ENCODE measurements at regions not wholly inside any gene's neighbourhood (a gene's known extent, or its start where the extent isn't known, plus 50 kb on each side); places are given as distances from the start of the nearest gene placed in this dataset.
A peak's percentile ranks its signal among the peaks of the same experiment; 100 is the strongest.

GRCh38 chr4:184282251-184282713 lies 64.6 kb upstream of the ENPP6 start:
- Histone ChIP-seq H3K4me3 (ENCODE audit: low read length, poor library complexity, severe bottlenecking) (no peak overlapping the region), H3F3A (ENCODE audit: low read depth) (no peaks in the 10 kb centered on the region), H3K9ac (ENCODE audit: low read depth, low read length, poor library complexity, severe bottlenecking) (no peak overlapping the region), H3K9me3 (ENCODE audit: insufficient read depth, low read depth, low read length) (no peaks in the 10 kb centered on the region), H3K9me2 (replicated peaks; ENCODE audit: low read depth, low read length) (no peaks in the 10 kb centered on the region), H3K4me2 (ENCODE audit: low read depth, low read length, poor library complexity, severe bottlenecking) (no peak overlapping the region), H3K79me2 (ENCODE audit: insufficient read depth, low read length) (no peaks in the 10 kb centered on the region), H3K36me3 (ENCODE audit: insufficient read depth, low read length) (no peaks in the 10 kb centered on the region), H4K20me1 (ENCODE audit: insufficient read depth, low read length, poor library complexity, severe bottlenecking) (no peaks in the 10 kb centered on the region), H3K27me3 (ENCODE audit: insufficient read depth, low read length, poor library complexity, severe bottlenecking) (no peaks in the 10 kb centered on the region), H2AFZ (ENCODE audit: low read length) (peak overlapping the region; percentile 21; the same call in 1 of the 2 replicates), H3K4me1 (ENCODE audit: insufficient read depth, low read length, poor library complexity, severe bottlenecking) (peaks cover 13% of the 10 kb centered on the region)
- no peak for TF ChIP-seq EZH2phosphoT487 (IDR thresholded peaks at IDR 0.05; ENCODE audit: borderline replicate concordance)
- TF ChIP-seq CTCF (conservative IDR thresholded peaks at IDR 0.05; ENCODE audit: low read length) = peak; percentile 46; the same call in 1 of the 2 replicates

- Histone ChIP-seq H3F3A (ENCODE audit: low read depth) (no peaks in the 10 kb centered on the region), H3K27me3 (ENCODE audit: insufficient read depth, low read length, poor library complexity, severe bottlenecking) (no peaks in the 10 kb centered on the region), H4K20me1 (ENCODE audit: insufficient read depth, low read length, poor library complexity, severe bottlenecking) (no peaks in the 10 kb centered on the region), H3K4me2 (ENCODE audit: low read depth, low read length, poor library complexity, severe bottlenecking) (no peak overlapping the region), H3K9me2 (replicated peaks; ENCODE audit: low read depth, low read length) (no peaks in the 10 kb centered on the region), H3K36me3 (ENCODE audit: insufficient read depth, low read length) (no peaks in the 10 kb centered on the region), H3K79me2 (ENCODE audit: insufficient read depth, low read length) (no peaks in the 10 kb centered on the region), H3K9ac (ENCODE audit: low read depth, low read length, poor library complexity, severe bottlenecking) (no peak overlapping the region), H3K9me3 (ENCODE audit: insufficient read depth, low read depth, low read length) (no peaks in the 10 kb centered on the region), H3K4me3 (ENCODE audit: low read length, poor library complexity, severe bottlenecking) (no peak overlapping the region), H3K4me1 (ENCODE audit: insufficient read depth, low read length, poor library complexity, severe bottlenecking) (peaks cover 13% of the 10 kb centered on the region), H2AFZ (ENCODE audit: low read length) (peak overlapping the region; percentile 27; the same call in 1 of the 2 replicates)
- TF ChIP-seq EZH2phosphoT487 (IDR thresholded peaks at IDR 0.05; ENCODE audit: borderline replicate concordance) (no peak), CTCF (conservative IDR thresholded peaks at IDR 0.05; ENCODE audit: low read length) (no peak)
These were observed 63.8 kb upstream of the ENPP6 start for GRCh38 chr4:184281231-184282139.

- Histone ChIP-seq H3K9me2 (replicated peaks; ENCODE audit: low read depth, low read length) (no peaks in the 10 kb centered on the region), H3F3A (ENCODE audit: low read depth) (no peaks in the 10 kb centered on the region), H3K4me1 (ENCODE audit: insufficient read depth, low read length, poor library complexity, severe bottlenecking) (peaks cover 13% of the 10 kb centered on the region), H3K36me3 (ENCODE audit: insufficient read depth, low read length) (no peaks in the 10 kb centered on the region), H2AFZ (ENCODE audit: low read length) (peak overlapping the region; percentile 27; the same call in 1 of the 2 replicates), H4K20me1 (ENCODE audit: insufficient read depth, low read length, poor library complexity, severe bottlenecking) (no peaks in the 10 kb centered on the region), H3K27me3 (ENCODE audit: insufficient read depth, low read length, poor library complexity, severe bottlenecking) (no peaks in the 10 kb centered on the region), H3K9ac (ENCODE audit: low read depth, low read length, poor library complexity, severe bottlenecking) (no peak overlapping the region), H3K4me2 (ENCODE audit: low read depth, low read length, poor library complexity, severe bottlenecking) (no peak overlapping the region), H3K4me3 (ENCODE audit: low read length, poor library complexity, severe bottlenecking) (no peak overlapping the region), H3K79me2 (ENCODE audit: insufficient read depth, low read length) (no peaks in the 10 kb centered on the region), H3K9me3 (ENCODE audit: insufficient read depth, low read depth, low read length) (no peaks in the 10 kb centered on the region)
- TF ChIP-seq EZH2phosphoT487 (IDR thresholded peaks at IDR 0.05; ENCODE audit: borderline replicate concordance) (no peak), CTCF (conservative IDR thresholded peaks at IDR 0.05; ENCODE audit: low read length) (no peak)
These were observed 63.0 kb upstream of the ENPP6 start for GRCh38 chr4:184280591-184281071.

Data from Loucy (cell line).